PC-3 (cell line): ENCODE measurements at regions not wholly inside any gene's neighbourhood (a gene's known extent, or its start where the extent isn't known, plus 50 kb on each side); places are given as distances from the start of the nearest gene placed in this dataset.

Source experiments
- ATAC-seq: fragments of 200-7000 bp; cut with Tn5 transposase; 2 replicates; pipeline ENCODE4 v1.9.1; 2020; ENCODE audit warnings: mild to moderate bottlenecking, moderate library complexity
- BruUV-seq: library from RNA; stranded (reverse); fragments of 400-500 nt; replicated peaks from 2 replicates; lab custom pipeline; 2021; lab: Mats Ljungman, UMichigan
- CTCF ChIA-PET: fragments of 300-600 bp; sonication (Branson Sonifier 250); formaldehyde crosslinking; loops from one replicate; lab custom pipeline; 2022; ENCODE audit warnings: antibody characterized with exemption; lab: Charles Lee
- POLR2A ChIA-PET: fragments of 300-600 bp; sonication (Branson Sonifier 250); formaldehyde crosslinking; loops from one replicate; lab custom pipeline; 2022; ENCODE audit warnings: antibody characterized with exemption; ENCODE audit not compliant: unreplicated experiment; lab: Charles Lee
- DNase-seq: peaks from one replicate; pipeline ENCODE4 v3.0.0-alpha.2; 2015
- H2AFZ ChIP-seq: fragments of 300-600 bp; sonication (generic); 2 replicates; pipeline ENCODE4 v1.6.0; 2016; ENCODE audit warnings: antibody characterized with exemption, low read length
- H3F3A ChIP-seq: fragments of 300-600 bp; sonication (generic); one replicate; pipeline ENCODE4 v1.6.0; 2017; ENCODE audit warnings: antibody characterized with exemption, low read length, control low read depth, mild to moderate bottlenecking; ENCODE audit not compliant: unreplicated experiment
- H3K27ac ChIP-seq: fragments of 300-600 bp; sonication (generic); 2 replicates; pipeline ENCODE4 v1.5.1; 2016; ENCODE audit warnings: mild to moderate bottlenecking, low read length
- H3K27me3 ChIP-seq: fragments of 300-600 bp; sonication (generic); 2 replicates; pipeline ENCODE4 v1.6.1; 2016; ENCODE audit warnings: low read length, mixed read lengths
- H3K36me3 ChIP-seq: fragments of 300-600 bp; sonication (generic); 2 replicates; pipeline ENCODE4 v1.6.1; 2016; ENCODE audit warnings: low read depth, mixed run types, low read length, mixed read lengths
- H3K4me1 ChIP-seq: fragments of 300-600 bp; sonication (generic); 2 replicates; pipeline ENCODE4 v1.5.1; 2016; ENCODE audit warnings: low read length; ENCODE audit not compliant: insufficient read depth
- H3K4me2 ChIP-seq: fragments of 300-600 bp; sonication (generic); 2 replicates; pipeline ENCODE4 v1.6.0; 2016; ENCODE audit warnings: low read length
- H3K4me3 ChIP-seq: fragments of 300-600 bp; sonication (generic); 2 replicates; pipeline ENCODE4 v1.5.1; 2016; ENCODE audit warnings: mild to moderate bottlenecking, low read length, mixed read lengths
- H3K79me2 ChIP-seq: fragments of 300-600 bp; sonication (generic); 2 replicates; pipeline ENCODE4 v1.6.1; 2017; ENCODE audit warnings: low read length, mixed read lengths
- H3K9ac ChIP-seq: fragments of 300-600 bp; sonication (generic); 2 replicates; pipeline ENCODE4 v1.6.0; 2016; ENCODE audit warnings: mild to moderate bottlenecking, low read length
- H3K9me2 ChIP-seq: fragments of 300-600 bp; sonication (generic); replicated peaks from 2 replicates; pipeline ENCODE4 v1.6.1; 2016; ENCODE audit warnings: mixed run types, low read length, mixed read lengths
- H3K9me3 ChIP-seq: fragments of 300-600 bp; sonication (generic); 2 replicates; pipeline ENCODE4 v1.6.1; 2016; ENCODE audit warnings: low read length, mixed read lengths
- H4K20me1 ChIP-seq: fragments of 300-600 bp; sonication (generic); 2 replicates; pipeline ENCODE4 v1.6.1; 2016; ENCODE audit warnings: low read length, mixed read lengths
- CTCF ChIP-seq: fragments of 300-600 bp; sonication (generic); conservative IDR thresholded peaks from 2 replicates; pipeline ENCODE4 v1.5.1; 2017; ENCODE audit warnings: antibody characterized with exemption, low read depth, mild to moderate bottlenecking, low read length
- EZH2 ChIP-seq: fragments of 300-600 bp; sonication (generic); IDR thresholded peaks from one replicate; pipeline ENCODE4 v1.6.1; 2017; ENCODE audit warnings: antibody characterized with exemption, mild to moderate bottlenecking, low read length; ENCODE audit not compliant: unreplicated experiment
- EZH2phosphoT487 ChIP-seq: fragments of 300-600 bp; sonication (generic); IDR thresholded peaks from 2 replicates; pipeline ENCODE4 v1.6.1; 2018; ENCODE audit warnings: mild to moderate bottlenecking, antibody characterized with exemption, low read length, borderline replicate concordance
- intact Hi-C: fragments of 100-400 bp; cut with micrococcal nuclease; formaldehyde crosslinking; loops from 2 replicates; pipeline ENCODE4 v1.9.0; 2023

- DNase-seq: no peak
- H3K4me3 ChIP-seq: no peak overlapping the region
- TF ChIP-seq CTCF: no peak
- no peak for TF ChIP-seq EZH2
- TF ChIP-seq EZH2phosphoT487: no peak
- no peak for ATAC-seq
- no peaks in the 10 kb centered on the region for H3K36me3 ChIP-seq
- no peak overlapping the region for H3K9ac ChIP-seq
- H3F3A ChIP-seq: no peaks in the 10 kb centered on the region
- POLR2A ChIA-PET: interaction anchor here (0.6 kb wide), 1 partner anchor 458 kb away, joined by 3 read pairs; no protein-coding TSS in a partner anchor
- intact Hi-C loops: loop anchor here (5.0 kb wide), 1 partner anchor 130 kb away; no protein-coding TSS in a partner anchor
- no peaks in the 10 kb centered on the region for H4K20me1 ChIP-seq
- H3K4me1 ChIP-seq: no peaks in the 10 kb centered on the region
- no peaks in the 10 kb centered on the region for H3K9me2 ChIP-seq
- no peak overlapping the region for H3K4me2 ChIP-seq
- no peak overlapping the region for H3K27ac ChIP-seq
- no TSS peak for BruUV-seq
- CTCF ChIA-PET: no interaction called here
- H3K9me3 ChIP-seq: no peaks in the 10 kb centered on the region
- no peaks in the 10 kb centered on the region for H3K27me3 ChIP-seq
- peak overlapping the region; percentile 5; the same call in 1 of the 2 replicates for H2AFZ ChIP-seq
- no peaks in the 10 kb centered on the region for H3K79me2 ChIP-seq
Observed at GRCh38 chr4:147117431-147117830, 171.8 kb upstream of the TTC29 start.

- Histone ChIP-seq H3K4me3 (no peak overlapping the region), H3K9me3 (no peaks in the 10 kb centered on the region), H3K9me2 (no peaks in the 10 kb centered on the region), H3K36me3 (no peaks in the 10 kb centered on the region), H3K4me2 (no peak overlapping the region), H3K27me3 (no peaks in the 10 kb centered on the region), H3F3A (no peaks in the 10 kb centered on the region), H3K79me2 (no peaks in the 10 kb centered on the region), H2AFZ (no peak overlapping the region), H3K9ac (no peak overlapping the region), H3K4me1 (no peaks in the 10 kb centered on the region), H4K20me1 (no peaks in the 10 kb centered on the region), H3K27ac (no peak overlapping the region)
- POLR2A ChIA-PET: no interaction called here
- BruUV-seq: no TSS peak
- no peak for DNase-seq
- no peak for ATAC-seq
- CTCF ChIA-PET: no interaction called here
- TF ChIP-seq EZH2phosphoT487: no peak
- intact Hi-C loops: loop anchor here (5.0 kb wide), 1 partner anchor 129 kb away; no protein-coding TSS in a partner anchor
Observed at GRCh38 chr4:147118528-147118927, 172.9 kb upstream of the TTC29 start.

GRCh38 chr4:147122685-147123084 is 177.0 kb upstream of the TTC29 start:
- ATAC-seq (no peak), DNase-seq (no peak)
- Histone ChIP-seq H3K9me2 (no peaks in the 10 kb centered on the region), H3K4me1 (no peaks in the 10 kb centered on the region), H3K9ac (no peak overlapping the region), H3K27me3 (no peaks in the 10 kb centered on the region), H3K4me2 (no peak overlapping the region), H3K79me2 (no peaks in the 10 kb centered on the region), H3K27ac (no peak overlapping the region), H3K9me3 (no peaks in the 10 kb centered on the region), H3F3A (no peaks in the 10 kb centered on the region), H3K36me3 (no peaks in the 10 kb centered on the region), H3K4me3 (no peak overlapping the region), H4K20me1 (no peaks in the 10 kb centered on the region), H2AFZ (no peak overlapping the region)
- intact Hi-C loops: no loop called here
- ChIA-PET CTCF (no interaction called here), POLR2A (interaction anchor here (0.7 kb wide), 1 partner anchor 11 kb away, joined by 3 read pairs; no protein-coding TSS in a partner anchor)
- BruUV-seq: no TSS peak
- TF ChIP-seq CTCF (no peak), EZH2 (no peak), EZH2phosphoT487 (no peak)
